ENCODE measurements at regions not wholly inside any gene's neighbourhood (a gene's known extent, or its start where the extent isn't known, plus 50 kb on each side); places are given as distances from the start of the nearest gene placed in this dataset.

DNA sequence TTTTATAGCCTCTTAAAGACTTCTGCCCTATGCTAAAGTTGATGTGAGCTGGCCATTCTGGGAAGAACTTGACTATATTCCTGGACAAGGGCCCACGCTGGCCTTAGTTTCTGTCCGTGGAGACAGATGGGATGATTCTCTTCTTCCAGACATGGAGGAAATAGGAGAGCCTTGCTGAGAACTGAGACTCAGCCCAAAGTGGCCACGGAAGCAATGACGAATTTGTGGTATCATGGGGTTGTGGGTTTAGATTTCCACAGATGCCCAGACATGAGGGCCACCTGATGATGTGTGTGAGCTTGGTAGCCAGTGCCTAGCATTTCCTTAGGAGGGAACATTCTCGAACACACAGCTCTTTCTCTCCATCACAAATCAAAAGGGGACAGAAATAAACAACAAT is 309.1 kb downstream of the NSG2 start:
- Mint-ChIP-seq H3K4me1 (no peaks in the 10 kb centered on the region), H3K27ac (no peak overlapping the region), H3K36me3 (no peaks in the 10 kb centered on the region), H3K27me3 (peaks cover 16% of the 10 kb centered on the region), H3K9me3 (peaks cover under 1% of the 10 kb centered on the region), H3K4me3 (no peak overlapping the region)
- DNase-seq, result no peak

GRCh38 chr5:174355208-174355612 is 309.7 kb downstream of the NSG2 start:
- DNase-seq, result no peak
- H3K4me1 Mint-ChIP-seq, result no peaks in the 10 kb centered on the region
- H3K36me3 Mint-ChIP-seq, result no peaks in the 10 kb centered on the region
- no peak overlapping the region for H3K27ac Mint-ChIP-seq
- no peak overlapping the region for H3K4me3 Mint-ChIP-seq
- peaks cover 16% of the 10 kb centered on the region for H3K27me3 Mint-ChIP-seq
- peaks cover 2% of the 10 kb centered on the region for H3K9me3 Mint-ChIP-seq

- Mint-ChIP-seq H3K4me3 (no peak overlapping the region), H3K36me3 (no peaks in the 10 kb centered on the region), H3K27me3 (peaks cover 10% of the 10 kb centered on the region), H3K27ac (no peak overlapping the region), H3K9me3 (peaks cover 2% of the 10 kb centered on the region), H3K4me1 (no peaks in the 10 kb centered on the region)
- DNase-seq, result no peak
Measured at GRCh38 chr5:174355995-174356394, 310.5 kb downstream of the NSG2 start.

- H3K9me3 Mint-ChIP-seq, result peaks cover 3% of the 10 kb centered on the region
- H3K27ac Mint-ChIP-seq, result no peak overlapping the region
- H3K4me3 Mint-ChIP-seq, result no peak overlapping the region
- H3K27me3 Mint-ChIP-seq, result peaks cover 9% of the 10 kb centered on the region
- H3K36me3 Mint-ChIP-seq, result no peaks in the 10 kb centered on the region
- no peak for DNase-seq
- H3K4me1 Mint-ChIP-seq, result no peaks in the 10 kb centered on the region
Measured at GRCh38 chr5:174356536-174356935, 311.0 kb downstream of the NSG2 start.

GRCh38 chr5:174358276-174358675 is 312.8 kb downstream of the NSG2 start:
- DNase-seq, result no peak
- no peaks in the 10 kb centered on the region for H3K36me3 Mint-ChIP-seq
- H3K27me3 Mint-ChIP-seq, result peaks cover 9% of the 10 kb centered on the region
- H3K4me3 Mint-ChIP-seq, result no peak overlapping the region
- H3K9me3 Mint-ChIP-seq, result peaks cover 11% of the 10 kb centered on the region
- no peaks in the 10 kb centered on the region for H3K4me1 Mint-ChIP-seq
- no peak overlapping the region for H3K27ac Mint-ChIP-seq

DNA sequence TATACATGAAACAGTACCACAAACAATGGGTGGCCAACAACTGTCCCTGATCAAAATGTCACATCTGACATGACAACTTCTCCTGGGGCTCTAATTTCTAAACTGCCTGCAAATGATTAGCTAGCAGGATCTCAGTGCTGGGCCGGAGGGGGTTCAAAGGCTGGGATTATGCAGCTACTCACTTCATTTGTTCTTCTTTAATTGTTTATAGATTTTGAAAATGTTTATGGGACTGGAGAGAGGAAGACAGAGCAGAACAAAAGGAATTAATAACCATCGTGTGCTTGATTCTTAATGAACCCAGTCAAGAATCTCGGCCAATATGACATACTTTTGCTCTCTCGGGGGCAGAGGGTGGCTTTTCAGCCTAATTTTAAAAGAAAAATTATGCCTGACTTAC is 313.6 kb downstream of the NSG2 start:
- H3K9me3 Mint-ChIP-seq, result peaks cover 12% of the 10 kb centered on the region
- H3K36me3 Mint-ChIP-seq, result no peaks in the 10 kb centered on the region
- H3K4me3 Mint-ChIP-seq, result no peak overlapping the region
- peaks cover 9% of the 10 kb centered on the region for H3K27me3 Mint-ChIP-seq
- DNase-seq, result no peak
- no peaks in the 10 kb centered on the region for H3K4me1 Mint-ChIP-seq
- H3K27ac Mint-ChIP-seq, result no peak overlapping the region

- no peak for DNase-seq
- H3K4me1 Mint-ChIP-seq, result no peaks in the 10 kb centered on the region
- H3K4me3 Mint-ChIP-seq, result no peak overlapping the region
- H3K36me3 Mint-ChIP-seq, result no peaks in the 10 kb centered on the region
- H3K27ac Mint-ChIP-seq, result no peak overlapping the region
- peaks cover 12% of the 10 kb centered on the region for H3K9me3 Mint-ChIP-seq
- no peaks in the 10 kb centered on the region for H3K27me3 Mint-ChIP-seq
Measured at GRCh38 chr5:174362514-174362913, 317.0 kb downstream of the NSG2 start.

DNA sequence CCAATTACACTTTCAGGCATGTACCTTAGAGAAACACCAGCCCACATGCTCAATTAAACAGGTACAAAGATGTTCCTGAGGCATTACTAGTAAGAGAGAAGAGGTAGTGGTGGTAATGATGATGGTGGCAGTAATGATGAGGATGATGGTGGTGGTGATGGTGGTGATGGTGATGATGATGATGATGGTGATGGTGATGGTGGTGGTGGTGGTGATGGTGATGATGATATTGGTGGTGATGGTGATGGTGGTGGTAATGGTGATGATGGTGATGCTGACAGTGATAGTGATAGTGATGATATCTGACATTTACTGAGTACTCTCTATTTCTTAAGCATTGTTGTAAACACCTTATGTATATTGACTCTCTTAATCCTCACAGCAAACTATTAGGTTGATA is 318.4 kb downstream of the NSG2 start:
- no peak overlapping the region for H3K27ac Mint-ChIP-seq
- no peaks in the 10 kb centered on the region for H3K27me3 Mint-ChIP-seq
- H3K9me3 Mint-ChIP-seq, result peaks cover 12% of the 10 kb centered on the region
- no peak overlapping the region for H3K4me3 Mint-ChIP-seq
- H3K4me1 Mint-ChIP-seq, result no peaks in the 10 kb centered on the region
- no peaks in the 10 kb centered on the region for H3K36me3 Mint-ChIP-seq
- DNase-seq, result no peak

DNA sequence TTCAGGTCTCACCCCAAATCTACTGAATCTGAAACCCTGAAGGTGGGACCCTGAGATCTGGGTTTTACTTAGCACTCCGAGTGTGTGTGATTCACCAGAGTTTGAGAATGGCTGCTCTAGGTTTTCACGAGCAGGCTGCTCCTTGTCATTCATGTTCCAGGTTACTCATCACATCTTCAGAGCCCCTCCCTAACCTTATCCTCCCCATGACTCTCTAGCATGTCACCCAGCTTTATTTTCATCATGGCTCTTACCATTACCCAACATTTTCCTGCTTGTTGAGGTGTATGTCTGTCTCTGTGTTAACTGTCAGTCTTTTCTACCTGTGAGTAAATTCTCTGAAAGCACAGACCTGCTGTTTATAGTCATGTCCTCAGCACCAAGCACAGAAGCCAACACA is 319.2 kb downstream of the NSG2 start:
- no peak overlapping the region for H3K4me3 Mint-ChIP-seq
- peaks cover 11% of the 10 kb centered on the region for H3K9me3 Mint-ChIP-seq
- no peak overlapping the region for H3K27ac Mint-ChIP-seq
- DNase-seq, result no peak
- H3K4me1 Mint-ChIP-seq, result no peaks in the 10 kb centered on the region
- H3K27me3 Mint-ChIP-seq, result no peaks in the 10 kb centered on the region
- no peaks in the 10 kb centered on the region for H3K36me3 Mint-ChIP-seq

- Mint-ChIP-seq H3K4me3 (no peak overlapping the region), H3K9me3 (no peaks in the 10 kb centered on the region), H3K36me3 (no peaks in the 10 kb centered on the region), H3K27ac (no peak overlapping the region), H3K27me3 (no peaks in the 10 kb centered on the region), H3K4me1 (no peaks in the 10 kb centered on the region)
- no peak for DNase-seq
Measured at GRCh38 chr5:174371600-174372094, 326.1 kb downstream of the NSG2 start.

GRCh38 chr5:174374206-174374605 is 328.7 kb downstream of the NSG2 start:
- DNase-seq, result no peak
- Mint-ChIP-seq H3K27me3 (no peaks in the 10 kb centered on the region), H3K36me3 (no peaks in the 10 kb centered on the region), H3K27ac (no peak overlapping the region), H3K4me3 (no peak overlapping the region), H3K9me3 (no peaks in the 10 kb centered on the region), H3K4me1 (no peaks in the 10 kb centered on the region)

DNA sequence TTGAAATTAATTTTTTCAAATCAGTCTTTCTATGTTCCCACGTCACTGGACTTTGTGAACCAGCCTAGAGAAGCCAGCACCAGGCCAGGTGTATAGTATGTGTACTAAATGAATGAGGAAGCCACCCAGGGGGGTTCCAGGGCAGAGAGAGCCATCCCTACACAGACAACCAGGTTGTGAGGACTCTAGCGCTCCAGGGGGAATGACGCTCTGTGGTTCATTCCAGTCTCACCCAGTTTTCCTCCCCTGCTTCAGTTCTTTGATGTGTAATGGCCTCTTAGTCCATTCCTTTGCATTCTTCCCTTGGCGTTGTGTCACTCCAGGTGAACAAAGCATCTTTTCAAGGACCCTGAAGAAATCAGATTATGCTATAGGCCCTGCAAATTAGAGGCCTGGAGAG is 330.6 kb downstream of the NSG2 start:
- no peaks in the 10 kb centered on the region for H3K36me3 Mint-ChIP-seq
- H3K4me3 Mint-ChIP-seq, result no peak overlapping the region
- no peaks in the 10 kb centered on the region for H3K9me3 Mint-ChIP-seq
- peaks cover 1% of the 10 kb centered on the region for H3K27me3 Mint-ChIP-seq
- H3K27ac Mint-ChIP-seq, result no peak overlapping the region
- no peak for DNase-seq
- no peaks in the 10 kb centered on the region for H3K4me1 Mint-ChIP-seq

DNA sequence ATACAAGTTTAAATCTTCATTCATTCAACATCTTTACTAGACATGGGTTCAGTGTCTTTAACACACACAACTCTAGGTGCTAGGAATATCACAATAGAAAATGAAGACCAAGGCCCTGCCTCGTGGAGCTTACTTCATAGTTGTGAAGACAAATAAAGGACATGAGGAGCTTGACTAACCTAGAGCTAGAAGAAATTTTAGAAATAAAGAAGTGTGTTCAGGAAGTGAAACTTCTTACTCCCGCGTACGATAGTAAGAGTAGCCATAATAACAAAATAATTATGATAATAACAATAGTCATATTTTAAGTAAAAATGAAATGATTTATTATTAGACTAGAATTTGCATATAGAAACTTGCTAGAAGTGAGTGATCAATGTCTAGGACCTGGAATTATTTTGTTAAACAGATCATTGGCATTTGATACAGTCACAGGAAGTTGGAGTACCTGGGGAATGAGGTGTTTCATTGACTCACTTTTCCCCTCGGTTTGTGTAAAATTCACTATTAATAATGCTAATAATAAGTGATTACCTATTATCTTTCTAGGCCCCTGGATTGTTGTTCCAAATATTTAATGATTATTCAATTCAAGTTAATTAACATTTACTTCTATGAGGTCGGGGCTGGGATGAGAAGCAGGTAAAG is 331.3 kb downstream of the NSG2 start:
- no peak for DNase-seq
- Mint-ChIP-seq H3K9me3 (no peaks in the 10 kb centered on the region), H3K36me3 (no peaks in the 10 kb centered on the region), H3K4me1 (no peaks in the 10 kb centered on the region), H3K27ac (no peak overlapping the region), H3K4me3 (no peak overlapping the region), H3K27me3 (peaks cover 3% of the 10 kb centered on the region)

DNA sequence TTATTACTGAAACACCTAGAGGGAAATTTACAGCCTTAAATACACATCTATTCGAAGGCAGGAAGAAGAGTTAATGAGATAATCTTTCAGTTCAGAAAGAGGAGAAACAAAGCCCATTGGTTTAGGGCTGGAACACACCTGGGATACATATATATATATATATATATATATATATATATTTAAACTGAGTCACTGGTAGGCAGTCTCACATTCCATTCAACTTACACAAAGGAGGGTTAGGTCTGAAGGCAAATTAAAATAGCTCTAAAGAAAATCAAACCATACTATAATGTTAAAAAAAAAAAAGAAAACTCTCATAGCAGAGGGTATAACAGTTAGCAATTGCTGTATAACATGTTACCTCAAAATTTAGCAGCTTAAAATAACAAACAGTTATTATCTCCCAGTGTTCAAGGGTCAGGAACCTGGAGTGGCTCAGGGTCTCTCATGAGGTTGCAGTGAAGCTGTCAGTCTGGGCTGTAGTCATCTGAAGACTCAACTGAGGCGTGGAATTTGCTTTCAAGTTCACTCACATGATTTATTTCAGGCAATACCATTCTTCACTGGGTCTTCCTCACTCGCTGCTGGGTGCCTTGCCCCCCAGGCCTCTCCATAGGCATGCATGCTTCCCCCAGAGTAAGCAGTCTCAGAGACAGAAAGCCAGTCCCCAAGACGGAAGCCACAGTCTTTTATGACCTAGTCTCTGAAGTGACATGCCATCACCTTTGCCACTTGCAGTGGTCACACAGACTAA is 332.8 kb downstream of the NSG2 start:
- H3K9me3 Mint-ChIP-seq, result no peaks in the 10 kb centered on the region
- H3K4me3 Mint-ChIP-seq, result no peak overlapping the region

DNA sequence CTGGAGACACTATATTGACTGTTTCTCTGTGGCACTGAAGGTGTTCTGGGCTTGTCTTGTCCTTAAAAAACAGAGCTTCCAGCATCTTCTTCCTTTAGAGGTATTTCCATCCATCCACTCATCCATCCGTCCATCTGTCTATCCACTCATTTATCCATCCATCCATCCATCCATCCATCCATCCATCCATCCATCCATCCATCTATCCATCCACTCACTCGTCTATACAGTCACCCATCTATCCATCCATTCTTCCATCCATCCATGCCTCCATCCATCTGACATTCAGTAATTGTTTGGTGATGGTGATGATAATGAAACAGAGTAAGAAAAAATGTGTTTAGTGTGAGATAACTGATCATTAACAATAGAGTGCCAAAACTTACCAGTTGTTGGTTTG is 334.8 kb downstream of the NSG2 start:
- no peaks in the 10 kb centered on the region for H3K9me3 Mint-ChIP-seq
- no peaks in the 10 kb centered on the region for H3K36me3 Mint-ChIP-seq
- H3K4me3 Mint-ChIP-seq, result no peak overlapping the region
- no peak overlapping the region for H3K27ac Mint-ChIP-seq
- H3K27me3 Mint-ChIP-seq, result peaks cover 7% of the 10 kb centered on the region
- DNase-seq, result no peak
- no peaks in the 10 kb centered on the region for H3K4me1 Mint-ChIP-seq

More for the DNA sequence above, 332.8 kb downstream of the NSG2 start:
- H3K36me3 Mint-ChIP-seq, result no peaks in the 10 kb centered on the region
- peaks cover 3% of the 10 kb centered on the region for H3K27me3 Mint-ChIP-seq
- no peaks in the 10 kb centered on the region for H3K4me1 Mint-ChIP-seq
- H3K27ac Mint-ChIP-seq, result no peak overlapping the region
- no peak for DNase-seq

DNA sequence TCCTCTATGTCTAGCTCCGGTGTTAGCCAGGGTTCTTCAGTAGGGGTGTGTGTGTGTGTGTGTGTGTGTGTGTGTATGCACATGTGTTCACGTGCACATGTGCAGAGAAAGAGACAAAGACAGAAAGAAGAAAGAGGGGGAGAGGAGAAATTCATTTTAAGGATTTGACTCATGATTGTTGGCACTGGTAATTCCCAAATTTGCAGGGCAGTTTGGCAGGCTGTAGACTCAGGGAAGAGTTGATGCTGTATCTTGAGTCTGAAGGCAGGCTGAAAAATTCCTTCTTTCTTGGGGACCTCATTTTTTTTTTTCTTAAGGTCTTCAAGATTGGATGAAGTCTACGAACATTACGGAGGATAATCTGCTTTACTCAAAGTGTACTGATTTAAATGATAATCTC is 335.7 kb downstream of the NSG2 start:
- Mint-ChIP-seq H3K9me3 (no peaks in the 10 kb centered on the region), H3K27ac (no peak overlapping the region), H3K27me3 (peaks cover 15% of the 10 kb centered on the region), H3K4me1 (no peaks in the 10 kb centered on the region), H3K36me3 (no peaks in the 10 kb centered on the region), H3K4me3 (no peak overlapping the region)
- DNase-seq, result no peak

All from activated naive CD8-positive, alpha-beta T cell treated with anti-CD3 and anti-CD28 coated beads for 36 hours (primary cell).